ENCODE measurements at regions not wholly inside any gene's neighbourhood (a gene's known extent, or its start where the extent isn't known, plus 50 kb on each side); places are given as distances from the start of the nearest gene placed in this dataset.
A peak's percentile ranks its signal among the peaks of the same experiment; 100 is the strongest.

DNA sequence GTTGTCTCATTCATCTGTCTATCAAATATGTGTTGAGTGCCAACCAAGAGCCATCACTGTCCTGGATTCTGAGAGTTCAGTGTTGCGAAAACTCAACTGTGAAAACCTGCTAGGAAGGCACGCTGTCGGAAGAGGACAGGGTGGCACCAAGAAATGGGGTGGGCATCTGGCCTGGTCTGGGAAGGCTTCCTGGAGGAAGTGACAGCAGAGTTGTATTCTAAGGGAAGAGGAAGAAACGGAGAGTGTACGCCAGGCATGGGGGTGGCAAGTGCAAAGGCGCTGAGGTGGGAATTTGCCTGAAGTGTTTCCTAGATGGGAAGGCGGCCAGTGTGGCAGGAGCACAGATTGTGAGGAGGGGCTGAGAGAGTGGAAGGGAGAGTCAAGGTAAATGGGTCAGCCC is 91.2 kb downstream of the ANKRD60 start:
- no peak overlapping the region for H3K4me3 ChIP-seq (ENCODE audit: severe bottlenecking)
- H3K27me3 ChIP-seq (ENCODE audit: insufficient read depth, poor library complexity, severe bottlenecking), result no peaks in the 10 kb centered on the region
- DNase-seq (ENCODE audit: low spot score) (peak; percentile 66), ATAC-seq (ENCODE audit: low read depth) (no peak)
- H3K27ac ChIP-seq (ENCODE audit: poor library complexity, severe bottlenecking), result no peak overlapping the region
- TF ChIP-seq, protein P1, sequence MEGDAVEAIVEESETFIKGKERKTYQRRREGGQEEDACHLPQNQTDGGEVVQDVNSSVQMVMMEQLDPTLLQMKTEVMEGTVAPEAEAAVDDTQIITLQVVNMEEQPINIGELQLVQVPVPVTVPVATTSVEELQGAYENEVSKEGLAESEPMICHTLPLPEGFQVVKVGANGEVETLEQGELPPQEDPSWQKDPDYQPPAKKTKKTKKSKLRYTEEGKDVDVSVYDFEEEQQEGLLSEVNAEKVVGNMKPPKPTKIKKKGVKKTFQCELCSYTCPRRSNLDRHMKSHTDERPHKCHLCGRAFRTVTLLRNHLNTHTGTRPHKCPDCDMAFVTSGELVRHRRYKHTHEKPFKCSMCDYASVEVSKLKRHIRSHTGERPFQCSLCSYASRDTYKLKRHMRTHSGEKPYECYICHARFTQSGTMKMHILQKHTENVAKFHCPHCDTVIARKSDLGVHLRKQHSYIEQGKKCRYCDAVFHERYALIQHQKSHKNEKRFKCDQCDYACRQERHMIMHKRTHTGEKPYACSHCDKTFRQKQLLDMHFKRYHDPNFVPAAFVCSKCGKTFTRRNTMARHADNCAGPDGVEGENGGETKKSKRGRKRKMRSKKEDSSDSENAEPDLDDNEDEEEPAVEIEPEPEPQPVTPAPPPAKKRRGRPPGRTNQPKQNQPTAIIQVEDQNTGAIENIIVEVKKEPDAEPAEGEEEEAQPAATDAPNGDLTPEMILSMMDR (IDR thresholded peaks at IDR 0.05; ENCODE audit: poor library complexity, severe bottlenecking), result no peak
- H3K9me3 ChIP-seq (ENCODE audit: severe bottlenecking), result no peaks in the 10 kb centered on the region
- no peaks in the 10 kb centered on the region for H3K36me3 ChIP-seq (ENCODE audit: low read depth)
- H3K4me1 ChIP-seq (ENCODE audit: insufficient read depth, poor library complexity, severe bottlenecking), result peaks cover 30% of the 10 kb centered on the region

DNA sequence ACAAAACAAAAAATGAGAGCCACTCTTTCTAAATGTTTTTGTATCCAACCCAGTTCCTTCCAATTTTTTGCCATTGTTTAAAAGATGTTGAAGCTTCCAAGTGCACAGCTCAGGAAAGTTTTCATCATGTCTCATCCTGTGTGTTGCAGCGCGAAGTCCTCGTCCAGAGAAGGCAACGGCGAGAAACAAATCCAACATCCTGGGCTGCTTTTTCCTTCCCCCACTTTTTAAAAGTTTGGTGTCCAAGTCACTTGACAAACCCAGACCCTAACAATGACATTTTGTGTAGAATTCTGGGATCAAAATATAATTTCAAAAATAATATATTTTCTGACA is 92.3 kb downstream of the ANKRD60 start:
- Histone ChIP-seq H3K27ac (ENCODE audit: poor library complexity, severe bottlenecking) (no peak overlapping the region), H3K4me1 (ENCODE audit: insufficient read depth, poor library complexity, severe bottlenecking) (peaks cover 39% of the 10 kb centered on the region), H3K36me3 (ENCODE audit: low read depth) (no peaks in the 10 kb centered on the region), H3K9me3 (ENCODE audit: severe bottlenecking) (no peaks in the 10 kb centered on the region), H3K4me3 (ENCODE audit: severe bottlenecking) (no peak overlapping the region), H3K27me3 (ENCODE audit: insufficient read depth, poor library complexity, severe bottlenecking) (no peaks in the 10 kb centered on the region)
- ATAC-seq (ENCODE audit: low read depth) (no peak), DNase-seq (ENCODE audit: low spot score) (peak; percentile 33)
- TF ChIP-seq, protein P1 (IDR thresholded peaks at IDR 0.05; ENCODE audit: poor library complexity, severe bottlenecking), result no peak

- Histone ChIP-seq H3K27ac (ENCODE audit: poor library complexity, severe bottlenecking) (peak overlapping the region; percentile 1), H3K27me3 (ENCODE audit: insufficient read depth, poor library complexity, severe bottlenecking) (no peaks in the 10 kb centered on the region), H3K4me3 (ENCODE audit: severe bottlenecking) (no peak overlapping the region), H3K9me3 (ENCODE audit: severe bottlenecking) (no peaks in the 10 kb centered on the region), H3K4me1 (ENCODE audit: insufficient read depth, poor library complexity, severe bottlenecking) (peaks cover 44% of the 10 kb centered on the region), H3K36me3 (ENCODE audit: low read depth) (no peaks in the 10 kb centered on the region)
- ATAC-seq (ENCODE audit: low read depth) (peak; percentile 62), DNase-seq (ENCODE audit: low spot score) (peak; percentile 89)
- TF ChIP-seq, protein P1 (IDR thresholded peaks at IDR 0.05; ENCODE audit: poor library complexity, severe bottlenecking), result no peak
Observed at GRCh38 chr20:58135441-58136148, 92.9 kb downstream of the ANKRD60 start.

DNA sequence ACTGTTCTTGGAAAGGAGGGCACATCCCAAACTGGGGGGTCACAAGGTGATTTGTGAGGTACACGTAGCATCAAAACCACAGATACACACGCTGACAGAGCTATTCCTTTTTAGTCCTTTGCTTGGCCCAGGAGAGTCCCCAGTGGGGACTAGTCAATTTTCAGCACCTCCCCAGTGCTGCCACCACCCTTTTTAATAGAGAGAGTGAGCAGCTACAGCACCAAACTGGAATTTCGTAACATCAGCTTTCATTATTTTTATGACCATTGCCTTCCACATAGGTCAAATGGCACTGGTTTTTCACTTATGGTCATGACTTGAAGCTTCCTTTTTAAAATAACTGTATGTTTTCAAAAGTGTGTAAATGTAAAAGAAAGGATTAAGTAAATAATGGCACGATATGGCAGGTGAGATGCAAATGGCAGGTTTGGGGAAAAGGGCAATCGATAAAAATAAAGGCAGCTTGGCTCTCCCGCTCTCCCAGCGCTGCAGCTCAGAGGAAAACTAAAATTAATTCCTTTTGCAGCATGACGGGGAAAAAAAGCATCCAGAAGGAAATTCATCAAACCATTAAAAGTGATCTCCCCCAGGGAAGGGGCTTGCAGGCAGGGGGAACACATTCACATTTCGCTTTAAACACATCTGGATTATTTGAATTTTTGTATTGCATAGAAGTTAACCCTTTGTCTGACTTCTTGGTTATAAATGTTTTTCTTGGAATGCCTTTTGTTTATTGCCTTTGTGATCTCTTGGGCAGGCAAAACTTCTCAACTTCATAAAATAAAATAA is 95.2 kb downstream of the ANKRD60 start:
- Histone ChIP-seq H3K4me3 (ENCODE audit: severe bottlenecking) (no peak overlapping the region), H3K27ac (ENCODE audit: poor library complexity, severe bottlenecking) (peak overlapping the region; percentile 80), H3K36me3 (ENCODE audit: low read depth) (no peaks in the 10 kb centered on the region), H3K9me3 (ENCODE audit: severe bottlenecking) (no peaks in the 10 kb centered on the region), H3K4me1 (ENCODE audit: insufficient read depth, poor library complexity, severe bottlenecking) (peaks cover 48% of the 10 kb centered on the region), H3K27me3 (ENCODE audit: insufficient read depth, poor library complexity, severe bottlenecking) (no peaks in the 10 kb centered on the region)
- DNase-seq (ENCODE audit: low spot score) (peak; percentile 49), ATAC-seq (ENCODE audit: low read depth) (no peak)
- TF ChIP-seq, protein P1 (IDR thresholded peaks at IDR 0.05; ENCODE audit: poor library complexity, severe bottlenecking), result peak; percentile 14

Data from RWPE2 (cell line).